ENCODE measurements at regions not wholly inside any gene's neighbourhood (a gene's known extent, or its start where the extent isn't known, plus 50 kb on each side); places are given as distances from the start of the nearest gene placed in this dataset.
A peak's percentile ranks its signal among the peaks of the same experiment; 100 is the strongest.

- H3K4me1 ChIP-seq = no peaks in the 10 kb centered on the region
- TF ChIP-seq EP300 (IDR thresholded peaks at IDR 0.05) (no peak), POLR2AphosphoS5 (IDR thresholded peaks at IDR 0.05) (no peak), POLR2A (IDR thresholded peaks at IDR 0.05) (no peak), CTCF (IDR thresholded peaks at IDR 0.05) (no peak)
- no peaks in the 10 kb centered on the region for H3K27me3 ChIP-seq
- no peak overlapping the region for H3K4me3 ChIP-seq
- no peak overlapping the region for H3K27ac ChIP-seq
- peak; percentile 53 for ATAC-seq
- H3K36me3 ChIP-seq = no peaks in the 10 kb centered on the region
- no peaks in the 10 kb centered on the region for H3K9me3 ChIP-seq
Measured at GRCh38 chr1:170397061-170397460, 134.9 kb upstream of the GORAB start.

GRCh38 chr1:170402476-170403311 lies 129.3 kb upstream of the GORAB start:
- Histone ChIP-seq H3K36me3 (no peaks in the 10 kb centered on the region), H3K27ac (peak overlapping the region in 2 of 4 donors; percentile 11 to 35), H3K4me1 (no peaks in the 10 kb centered on the region), H3K27me3 (no peaks in the 10 kb centered on the region), H3K9me3 (no peaks in the 10 kb centered on the region), H3K4me3 (no peak overlapping the region)
- TF ChIP-seq CTCF (IDR thresholded peaks at IDR 0.05) = no peak
- TF ChIP-seq EP300 (IDR thresholded peaks at IDR 0.05) = no peak
- TF ChIP-seq POLR2A (IDR thresholded peaks at IDR 0.05) = no peak
- TF ChIP-seq POLR2AphosphoS5 (IDR thresholded peaks at IDR 0.05) = no peak
- WGBS, 2 donors (ENCODE audit: low coverage in 1 of 2) = 64 to 77% methylated on average over 4 of the region's 4 CpGs
- ATAC-seq = peak; percentile 73

- TF ChIP-seq EP300 (IDR thresholded peaks at IDR 0.05) = no peak
- TF ChIP-seq POLR2AphosphoS5 (IDR thresholded peaks at IDR 0.05) = no peak
- TF ChIP-seq POLR2A (IDR thresholded peaks at IDR 0.05) = no peak
- no peak for TF ChIP-seq CTCF (IDR thresholded peaks at IDR 0.05)
- H3K4me3 ChIP-seq = no peak overlapping the region
- 41 to 65% methylated on average over 2 of the region's 2 CpGs for WGBS, 2 donors (ENCODE audit: low coverage in 1 of 2)
- no peaks in the 10 kb centered on the region for H3K36me3 ChIP-seq
- H3K27me3 ChIP-seq = no peaks in the 10 kb centered on the region
- H3K9me3 ChIP-seq = no peaks in the 10 kb centered on the region
- peaks cover 2 to 10% (median 3%) of the 10 kb centered on the region in 3 donors for H3K4me1 ChIP-seq
- no peak overlapping the region for H3K27ac ChIP-seq
- ATAC-seq = no peak
Measured at GRCh38 chr1:170407138-170407537, 124.8 kb upstream of the GORAB start.

GRCh38 chr1:170407581-170407980 lies 124.4 kb upstream of the GORAB start:
- ATAC-seq = no peak
- no peak overlapping the region for H3K27ac ChIP-seq
- 100% methylated on average over 1 of the region's 1 CpG for WGBS, 2 donors (ENCODE audit: low coverage in 1 of 2)
- peaks cover 2 to 10% (median 3%) of the 10 kb centered on the region in 3 donors for H3K4me1 ChIP-seq
- H3K27me3 ChIP-seq = no peaks in the 10 kb centered on the region
- no peaks in the 10 kb centered on the region for H3K36me3 ChIP-seq
- no peaks in the 10 kb centered on the region for H3K9me3 ChIP-seq
- no peak overlapping the region for H3K4me3 ChIP-seq
- no peak for TF ChIP-seq EP300 (IDR thresholded peaks at IDR 0.05)
- TF ChIP-seq CTCF (IDR thresholded peaks at IDR 0.05) = no peak
- TF ChIP-seq POLR2AphosphoS5 (IDR thresholded peaks at IDR 0.05) = no peak
- no peak for TF ChIP-seq POLR2A (IDR thresholded peaks at IDR 0.05)

Data from gastroesophageal sphincter (tissue), 4 donors.